Activated naive CD8-positive, alpha-beta T cell treated with anti-CD3 and anti-CD28 coated beads, Interleukin-2, amount 10 ng/mL, durations not matched to agents 7 days and 5 days (primary cell): ENCODE measurements at regions not wholly inside any gene's neighbourhood (a gene's known extent, or its start where the extent isn't known, plus 50 kb on each side); places are given as distances from the start of the nearest gene placed in this dataset.
"Not testable (repeated sequence)": the region's sequence is repeated elsewhere in the genome, so short reads cannot be mapped to it uniquely, and the experiment has no call there.

ENCODE experiments used
- ATAC-seq: fragments of 150-1000 bp; cut with Tn5 transposase; one replicate; pipeline ENCODE4 v1.10.0; 2021; ENCODE audit warnings: low read depth, moderate library complexity
- POLR2A ChIA-PET: fragments of 350-600 bp; sonication (Branson Sonifier 250); formaldehyde crosslinking; loops from one replicate; lab custom pipeline; 2021; ENCODE audit warnings: antibody characterized with exemption; lab: Charles Lee
- DNase-seq: peaks from one replicate; pipeline ENCODE4 v3.0.0; 2021
- H3K27ac Mint-ChIP-seq: one replicate; pipeline ENCODE4 v1.8.0; 2022; ENCODE audit warnings: mild to moderate bottlenecking, mixed read lengths
- H3K27me3 Mint-ChIP-seq: one replicate; pipeline ENCODE4 v1.8.0; 2022; ENCODE audit warnings: mild to moderate bottlenecking, moderate library complexity, mixed read lengths
- H3K36me3 Mint-ChIP-seq: one replicate; pipeline ENCODE4 v1.8.0; 2021; ENCODE audit warnings: mild to moderate bottlenecking, mixed read lengths
- H3K4me1 Mint-ChIP-seq: one replicate; pipeline ENCODE4 v1.8.0; 2021; ENCODE audit warnings: mixed read lengths
- H3K4me3 Mint-ChIP-seq: one replicate; pipeline ENCODE4 v1.8.0; 2022; ENCODE audit warnings: mild to moderate bottlenecking, moderate library complexity, mixed read lengths
- H3K9me3 Mint-ChIP-seq: one replicate; pipeline ENCODE4 v1.8.0; 2021; ENCODE audit warnings: mixed read lengths

GRCh38 chr7:112575864-112576263 is 95.1 kb downstream of the LSMEM1 start:
- no peak for ATAC-seq
- POLR2A ChIA-PET = no interaction called here
- Mint-ChIP-seq H3K27ac (no peak overlapping the region), H3K4me3 (no peak overlapping the region), H3K27me3 (peaks cover 2% of the 10 kb centered on the region), H3K4me1 (no peaks in the 10 kb centered on the region), H3K36me3 (no peaks in the 10 kb centered on the region), H3K9me3 (peaks cover 10% of the 10 kb centered on the region)
- no peak for DNase-seq

- H3K27ac Mint-ChIP-seq = no peak overlapping the region
- H3K27me3 Mint-ChIP-seq = peaks cover 8% of the 10 kb centered on the region
- ATAC-seq (no peak), DNase-seq (no peak)
- POLR2A ChIA-PET = no interaction called here
- no peak overlapping the region for H3K4me3 Mint-ChIP-seq
- no peaks in the 10 kb centered on the region for H3K4me1 Mint-ChIP-seq
- peaks cover 10% of the 10 kb centered on the region for H3K9me3 Mint-ChIP-seq
- H3K36me3 Mint-ChIP-seq = no peaks in the 10 kb centered on the region
These were observed 98.6 kb downstream of the LSMEM1 start for GRCh38 chr7:112579388-112579787.

- no peak overlapping the region for H3K27ac Mint-ChIP-seq
- no peak for ATAC-seq
- no peak overlapping the region for H3K4me3 Mint-ChIP-seq
- DNase-seq = no peak
- H3K4me1 Mint-ChIP-seq = no peaks in the 10 kb centered on the region
- peaks cover 8% of the 10 kb centered on the region for H3K9me3 Mint-ChIP-seq
- H3K27me3 Mint-ChIP-seq = peaks cover 18% of the 10 kb centered on the region
- POLR2A ChIA-PET = no interaction called here
- no peaks in the 10 kb centered on the region for H3K36me3 Mint-ChIP-seq
These were observed 100.1 kb downstream of the LSMEM1 start for GRCh38 chr7:112580717-112581435.

GRCh38 chr7:112581529-112581928 is 100.7 kb downstream of the LSMEM1 start:
- H3K36me3 Mint-ChIP-seq = no peaks in the 10 kb centered on the region
- no peak overlapping the region for H3K27ac Mint-ChIP-seq
- ATAC-seq (no peak), DNase-seq (no peak)
- H3K27me3 Mint-ChIP-seq = peaks cover 18% of the 10 kb centered on the region
- H3K9me3 Mint-ChIP-seq = peaks cover 2% of the 10 kb centered on the region
- no peaks in the 10 kb centered on the region for H3K4me1 Mint-ChIP-seq
- POLR2A ChIA-PET = no interaction called here
- no peak overlapping the region for H3K4me3 Mint-ChIP-seq

- no peaks in the 10 kb centered on the region for H3K36me3 Mint-ChIP-seq
- DNase-seq (no peak), ATAC-seq (no peak)
- no peaks in the 10 kb centered on the region for H3K4me1 Mint-ChIP-seq
- H3K9me3 Mint-ChIP-seq = no peaks in the 10 kb centered on the region
- H3K4me3 Mint-ChIP-seq = no peak overlapping the region
- POLR2A ChIA-PET = no interaction called here
- no peak overlapping the region for H3K27ac Mint-ChIP-seq
- H3K27me3 Mint-ChIP-seq = peaks cover 18% of the 10 kb centered on the region
These were observed 103.5 kb downstream of the LSMEM1 start for GRCh38 chr7:112584290-112584689.

GRCh38 chr7:112587504-112587903 is 106.7 kb downstream of the LSMEM1 start:
- H3K9me3 Mint-ChIP-seq = no peaks in the 10 kb centered on the region

GRCh38 chr7:112592565-112593263 is 111.9 kb downstream of the LSMEM1 start:
- H3K9me3 Mint-ChIP-seq, H3K4me3 Mint-ChIP-seq, H3K36me3 Mint-ChIP-seq, H3K27me3 Mint-ChIP-seq, ATAC-seq, H3K4me1 Mint-ChIP-seq, DNase-seq, H3K27ac Mint-ChIP-seq, POLR2A ChIA-PET: not testable (repeated sequence)

More at GRCh38 chr7:112587504-112587903, 106.7 kb downstream of the LSMEM1 start:
- POLR2A ChIA-PET = no interaction called here
- Mint-ChIP-seq H3K27ac (no peak overlapping the region), H3K36me3 (no peaks in the 10 kb centered on the region), H3K4me3 (no peak overlapping the region), H3K4me1 (no peaks in the 10 kb centered on the region), H3K27me3 (peaks cover 12% of the 10 kb centered on the region)
- ATAC-seq (no peak), DNase-seq (no peak)

- no peaks in the 10 kb centered on the region for H3K9me3 Mint-ChIP-seq
- POLR2A ChIA-PET = no interaction called here
These were observed 113.6 kb downstream of the LSMEM1 start for GRCh38 chr7:112594397-112594796.

GRCh38 chr7:112596260-112596659 is 115.5 kb downstream of the LSMEM1 start:
- Mint-ChIP-seq H3K27me3 (peaks cover 2% of the 10 kb centered on the region), H3K9me3 (no peaks in the 10 kb centered on the region), H3K36me3 (no peaks in the 10 kb centered on the region), H3K27ac (no peak overlapping the region), H3K4me3 (no peak overlapping the region), H3K4me1 (no peaks in the 10 kb centered on the region)
- ATAC-seq = no peak
- POLR2A ChIA-PET = no interaction called here
- no peak for DNase-seq

More at GRCh38 chr7:112594397-112594796, 113.6 kb downstream of the LSMEM1 start:
- DNase-seq (no peak), ATAC-seq (no peak)
- Mint-ChIP-seq H3K4me1 (no peaks in the 10 kb centered on the region), H3K27me3 (peaks cover 2% of the 10 kb centered on the region), H3K36me3 (no peaks in the 10 kb centered on the region), H3K4me3 (no peak overlapping the region), H3K27ac (no peak overlapping the region)

GRCh38 chr7:112596981-112597380 is 116.2 kb downstream of the LSMEM1 start:
- Mint-ChIP-seq H3K27me3 (peaks cover 2% of the 10 kb centered on the region), H3K27ac (no peak overlapping the region), H3K4me1 (no peaks in the 10 kb centered on the region), H3K9me3 (no peaks in the 10 kb centered on the region), H3K36me3 (no peaks in the 10 kb centered on the region), H3K4me3 (no peak overlapping the region)
- ATAC-seq (no peak), DNase-seq (no peak)
- POLR2A ChIA-PET = no interaction called here

GRCh38 chr7:112603673-112604072 is 122.9 kb downstream of the LSMEM1 start:
- H3K36me3 Mint-ChIP-seq = no peaks in the 10 kb centered on the region
- POLR2A ChIA-PET = no interaction called here
- H3K4me3 Mint-ChIP-seq = no peak overlapping the region
- DNase-seq = no peak
- no peaks in the 10 kb centered on the region for H3K4me1 Mint-ChIP-seq
- no peak overlapping the region for H3K27ac Mint-ChIP-seq
- no peaks in the 10 kb centered on the region for H3K9me3 Mint-ChIP-seq
- H3K27me3 Mint-ChIP-seq = peaks cover 12% of the 10 kb centered on the region
- no peak for ATAC-seq

GRCh38 chr7:112610636-112611035 is 129.8 kb downstream of the LSMEM1 start:
- no peak overlapping the region for H3K27ac Mint-ChIP-seq
- H3K36me3 Mint-ChIP-seq = no peaks in the 10 kb centered on the region
- no peaks in the 10 kb centered on the region for H3K4me1 Mint-ChIP-seq
- no peak overlapping the region for H3K4me3 Mint-ChIP-seq
- H3K27me3 Mint-ChIP-seq = peaks cover 10% of the 10 kb centered on the region
- no peaks in the 10 kb centered on the region for H3K9me3 Mint-ChIP-seq
- POLR2A ChIA-PET = no interaction called here
- DNase-seq (no peak), ATAC-seq (no peak)

- Mint-ChIP-seq H3K27me3 (no peaks in the 10 kb centered on the region), H3K27ac (no peak overlapping the region), H3K4me1 (no peaks in the 10 kb centered on the region), H3K9me3 (peaks cover 8% of the 10 kb centered on the region), H3K36me3 (no peaks in the 10 kb centered on the region), H3K4me3 (no peak overlapping the region)
- POLR2A ChIA-PET = no interaction called here
- DNase-seq (no peak), ATAC-seq (no peak)
These were observed 134.9 kb downstream of the LSMEM1 start for GRCh38 chr7:112615701-112616100.

GRCh38 chr7:112616295-112616694 is 135.5 kb downstream of the LSMEM1 start:
- peaks cover 8% of the 10 kb centered on the region for H3K9me3 Mint-ChIP-seq
- no peak for ATAC-seq

More at GRCh38 chr7:112616295-112616694, 135.5 kb downstream of the LSMEM1 start:
- DNase-seq = no peak
- no peak overlapping the region for H3K4me3 Mint-ChIP-seq
- H3K4me1 Mint-ChIP-seq = no peaks in the 10 kb centered on the region
- no peaks in the 10 kb centered on the region for H3K36me3 Mint-ChIP-seq
- H3K27ac Mint-ChIP-seq = no peak overlapping the region
- POLR2A ChIA-PET = no interaction called here
- H3K27me3 Mint-ChIP-seq = no peaks in the 10 kb centered on the region
